Activated CD4-positive, alpha-beta T cell treated with anti-CD3 and anti-CD28 coated beads, Interleukin-2, Interleukin-4, amounts not matched to agents 100 ng/mL and 50 ng/mL, durations not matched to agents 16 hours and 8 hours (primary cell): ENCODE measurements at regions not wholly inside any gene's neighbourhood (a gene's known extent, or its start where the extent isn't known, plus 50 kb on each side); places are given as distances from the start of the nearest gene placed in this dataset.

Experiments used
- DNase-seq: peaks from one replicate; pipeline ENCODE4 v3.0.0-alpha.2; 2020; ENCODE audit warnings: low spot score

GRCh38 chr7:18201350-18201749 is 173.7 kb upstream of the PRPS1L1 start:
- no peak for DNase-seq

GRCh38 chr7:18202315-18203045 is 174.8 kb upstream of the PRPS1L1 start:
- DNase-seq, result no peak

GRCh38 chr7:18206331-18206730 is 178.7 kb upstream of the PRPS1L1 start:
- DNase-seq, result no peak

- no peak for DNase-seq
Observed at GRCh38 chr7:18208921-18209320, 181.3 kb upstream of the PRPS1L1 start.

GRCh38 chr7:18210377-18210776 is 182.7 kb upstream of the PRPS1L1 start:
- DNase-seq, result no peak

GRCh38 chr7:18210788-18211187 is 183.1 kb upstream of the PRPS1L1 start:
- DNase-seq, result no peak

- no peak for DNase-seq
Observed at GRCh38 chr7:18212308-18212707, 184.7 kb upstream of the PRPS1L1 start.

- DNase-seq, result no peak
Observed at GRCh38 chr7:18212758-18213157, 185.1 kb upstream of the PRPS1L1 start.

- DNase-seq, result no peak
Observed at GRCh38 chr7:18213652-18214051, 186.0 kb upstream of the PRPS1L1 start.

GRCh38 chr7:18216270-18216669 is 188.6 kb upstream of the PRPS1L1 start:
- no peak for DNase-seq

- no peak for DNase-seq
Observed at GRCh38 chr7:18221377-18222293, 194.0 kb upstream of the PRPS1L1 start.

GRCh38 chr7:18222636-18223035 is 195.0 kb upstream of the PRPS1L1 start:
- no peak for DNase-seq

- no peak for DNase-seq
Observed at GRCh38 chr7:18224138-18224537, 196.5 kb upstream of the PRPS1L1 start.

- DNase-seq, result no peak
Observed at GRCh38 chr7:18225067-18225466, 197.4 kb upstream of the PRPS1L1 start.

GRCh38 chr7:18226598-18226997 is 199.0 kb upstream of the PRPS1L1 start:
- no peak for DNase-seq

GRCh38 chr7:18228686-18229085 is 201.0 kb upstream of the PRPS1L1 start:
- DNase-seq, result no peak

- no peak for DNase-seq
Observed at GRCh38 chr7:18230271-18230670, 202.6 kb upstream of the PRPS1L1 start.

- DNase-seq, result no peak
Observed at GRCh38 chr7:18231854-18232253, 204.2 kb upstream of the PRPS1L1 start.

- DNase-seq, result no peak
Observed at GRCh38 chr7:18234519-18234918, 206.9 kb upstream of the PRPS1L1 start.

GRCh38 chr7:18235819-18236218 is 208.2 kb upstream of the PRPS1L1 start:
- no peak for DNase-seq

GRCh38 chr7:18239212-18239611 is 211.6 kb upstream of the PRPS1L1 start:
- no peak for DNase-seq

GRCh38 chr7:18241543-18242231 is 214.0 kb upstream of the PRPS1L1 start:
- DNase-seq, result no peak

GRCh38 chr7:18243731-18244130 is 216.1 kb upstream of the PRPS1L1 start:
- no peak for DNase-seq
